NCI-H2029 (cell line): ENCODE measurements at regions not wholly inside any gene's neighbourhood (a gene's known extent, or its start where the extent isn't known, plus 50 kb on each side); places are given as distances from the start of the nearest gene placed in this dataset.

ENCODE experiments used
- DNase-seq: peaks from one replicate; lab custom pipeline; 2025; lab: John Stamatoyannopoulos, UW

DNA sequence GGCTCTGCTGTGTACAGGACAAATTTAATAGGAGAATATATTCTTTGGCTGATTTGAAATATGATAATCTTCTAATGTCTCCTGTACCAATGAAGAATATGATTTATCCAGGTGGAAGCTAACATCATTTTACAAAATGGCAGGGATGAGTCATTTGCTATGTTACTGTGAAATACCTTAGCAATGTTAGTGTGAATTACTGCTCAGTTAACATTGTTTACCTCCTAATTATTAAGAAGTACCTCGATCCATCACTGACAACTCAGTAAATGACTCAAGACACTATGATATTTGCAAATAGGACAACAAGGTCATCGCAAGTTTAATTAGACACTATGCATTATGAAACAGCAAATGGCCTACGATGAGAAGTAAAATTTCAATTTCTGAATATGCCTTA, 309.1 kb upstream of the EDNRB start:
- DNase-seq, result no peak

DNA sequence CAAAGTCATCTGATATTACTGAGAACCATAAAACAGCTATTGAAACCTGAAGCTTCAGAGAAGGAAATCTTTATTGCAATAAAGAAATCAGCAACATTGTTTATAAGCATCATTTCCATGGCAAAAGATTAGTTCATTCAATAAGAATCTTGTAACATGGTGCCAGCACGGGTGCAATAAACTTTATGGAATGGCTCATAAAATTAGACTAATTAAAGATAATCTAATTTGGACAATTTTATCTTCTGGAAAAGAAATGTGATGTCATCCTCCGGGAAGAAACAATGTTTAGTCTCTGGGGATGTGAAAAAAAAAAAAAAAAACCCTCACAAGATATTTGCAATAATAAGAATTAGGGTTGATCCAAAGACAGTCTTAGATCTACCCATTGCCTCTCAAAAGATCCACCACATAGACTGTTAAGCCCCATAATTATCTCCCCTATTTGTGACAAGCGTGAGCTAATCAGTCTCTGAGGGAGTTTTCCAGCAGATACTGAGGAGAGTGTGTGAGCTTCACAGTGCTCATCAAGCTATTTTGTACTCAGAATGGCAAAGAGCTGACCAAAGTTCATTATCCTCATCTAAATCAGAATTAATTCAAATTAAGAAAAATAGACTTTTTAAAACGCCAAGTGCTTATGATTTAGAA, 297.0 kb upstream of the EDNRB start:
- no peak for DNase-seq

DNA sequence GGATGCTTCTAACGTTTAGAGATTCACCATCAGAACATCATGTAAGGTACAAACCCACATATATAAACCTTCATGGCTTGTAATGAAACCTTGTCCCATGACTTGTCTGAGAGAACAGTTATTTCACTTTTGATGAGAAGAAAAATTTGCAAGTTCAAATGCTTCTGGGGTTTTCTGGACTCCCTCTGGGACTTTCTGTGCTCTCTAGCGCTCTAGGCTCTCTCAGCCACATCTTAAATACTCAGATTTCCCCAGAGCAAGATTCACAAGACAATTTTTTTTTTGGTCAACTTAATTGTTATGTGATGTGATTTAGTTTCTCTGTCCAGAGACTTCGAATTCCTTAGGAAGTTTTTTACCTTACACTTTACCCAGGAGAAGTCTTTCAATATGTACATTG, 282.8 kb upstream of the EDNRB start:
- no peak for DNase-seq

DNA sequence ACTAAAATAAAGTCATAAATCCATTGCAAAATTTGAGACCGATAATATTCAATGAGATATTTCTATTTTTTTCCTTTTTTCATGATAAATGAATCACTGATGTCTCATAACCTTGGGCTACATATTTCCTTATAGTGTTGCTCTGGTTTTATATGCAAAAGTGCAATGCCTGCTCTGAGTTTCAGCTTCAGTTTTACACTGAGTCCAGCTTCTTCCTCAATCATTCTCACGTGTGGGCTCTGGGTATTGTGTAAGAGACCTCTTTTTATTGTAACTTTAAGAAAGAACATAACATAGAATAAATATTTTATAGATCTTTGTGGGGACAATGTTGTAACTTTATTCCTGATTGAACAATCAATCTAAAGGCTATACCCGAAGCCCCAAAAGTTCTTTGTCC, 280.2 kb upstream of the EDNRB start:
- DNase-seq, result no peak

DNA sequence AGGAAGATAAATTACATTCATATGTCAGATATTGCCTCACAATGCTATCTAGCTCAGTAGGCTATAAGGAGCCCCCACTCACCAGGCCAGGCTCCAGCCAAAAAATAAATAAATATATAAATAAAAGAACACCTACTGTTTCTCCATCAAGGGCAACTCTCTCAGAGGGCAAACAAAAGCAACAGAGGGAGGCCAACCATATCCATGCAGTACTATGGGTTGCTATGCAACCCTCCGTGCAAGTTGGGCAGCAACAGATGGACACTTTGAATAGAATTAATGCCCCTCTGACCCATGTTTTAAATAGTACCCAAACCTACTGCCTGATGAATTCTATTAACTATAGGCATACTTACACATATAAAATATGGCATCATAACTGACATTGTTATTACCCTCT, 279.8 kb upstream of the EDNRB start:
- DNase-seq, result no peak

DNA sequence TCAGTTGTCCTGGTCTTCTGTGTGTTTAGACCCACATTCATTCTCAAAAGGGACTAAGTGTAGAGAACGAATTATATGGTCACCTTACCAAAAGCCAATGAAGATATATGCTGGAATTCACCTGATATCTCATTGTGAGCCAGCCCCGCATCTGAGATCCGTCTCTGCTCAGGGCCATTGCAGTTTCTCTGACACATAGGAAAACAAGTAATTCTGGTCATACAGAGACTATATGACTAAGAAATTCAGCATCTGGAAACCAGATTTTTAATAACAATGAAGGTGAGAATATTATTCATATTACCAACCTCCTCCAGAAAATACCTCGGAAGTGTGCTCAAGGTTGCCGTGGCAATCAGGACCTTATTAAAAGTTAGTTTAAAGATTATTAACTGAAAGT, 278.6 kb upstream of the EDNRB start:
- no peak for DNase-seq

DNA sequence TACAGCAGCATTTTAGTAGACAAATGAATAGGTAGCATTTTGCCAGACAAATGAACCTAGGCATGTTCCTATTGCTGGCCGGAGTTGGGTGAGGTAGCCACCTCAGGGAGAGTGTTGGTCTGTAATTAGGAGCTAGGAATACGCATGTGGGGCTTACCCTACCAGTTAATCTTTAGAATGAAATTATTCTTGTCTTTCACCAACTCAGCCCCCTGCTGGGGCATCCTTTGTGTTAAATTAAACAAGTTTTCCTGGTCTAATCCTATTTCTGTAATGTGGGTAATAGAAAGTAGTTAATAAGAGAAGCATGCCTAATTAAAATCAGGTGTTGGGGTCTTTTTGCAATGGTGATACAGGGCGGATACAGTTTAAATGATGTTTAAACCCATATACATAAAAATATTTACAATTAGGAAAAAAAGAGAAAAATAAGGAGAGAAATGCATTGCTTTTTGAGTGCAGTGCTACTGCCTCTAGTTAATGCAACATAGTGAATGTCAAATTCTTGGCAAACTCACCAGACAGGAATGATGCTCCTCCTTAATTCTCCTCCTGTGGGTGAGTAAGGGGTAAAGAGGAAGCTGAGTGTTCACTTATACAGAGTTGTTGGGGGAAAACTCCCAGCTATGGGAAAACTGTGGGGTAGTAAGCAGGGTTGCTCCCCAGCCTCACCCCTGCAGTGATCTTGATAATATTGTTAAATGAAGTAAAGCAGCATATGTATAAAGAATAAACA, 276.4 kb upstream of the EDNRB start:
- no peak for DNase-seq

DNA sequence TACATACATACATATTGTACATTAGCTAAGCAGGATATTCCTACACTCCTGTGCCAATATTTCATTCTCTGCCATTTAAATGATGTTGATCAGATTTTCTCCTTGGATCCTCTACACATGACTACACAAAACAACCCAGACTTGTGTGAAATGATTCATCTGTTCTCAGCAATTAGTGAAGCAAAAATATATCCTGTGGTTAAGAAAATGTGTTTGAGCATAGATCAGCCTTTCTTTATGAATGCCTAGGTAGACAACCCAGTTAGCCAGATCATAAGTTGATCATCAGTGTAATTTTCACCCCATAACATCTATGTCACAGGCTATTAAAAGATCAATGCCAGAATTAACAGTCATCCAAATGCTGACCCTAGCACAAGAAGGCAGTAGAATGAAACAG, 275.2 kb upstream of the EDNRB start:
- no peak for DNase-seq

DNA sequence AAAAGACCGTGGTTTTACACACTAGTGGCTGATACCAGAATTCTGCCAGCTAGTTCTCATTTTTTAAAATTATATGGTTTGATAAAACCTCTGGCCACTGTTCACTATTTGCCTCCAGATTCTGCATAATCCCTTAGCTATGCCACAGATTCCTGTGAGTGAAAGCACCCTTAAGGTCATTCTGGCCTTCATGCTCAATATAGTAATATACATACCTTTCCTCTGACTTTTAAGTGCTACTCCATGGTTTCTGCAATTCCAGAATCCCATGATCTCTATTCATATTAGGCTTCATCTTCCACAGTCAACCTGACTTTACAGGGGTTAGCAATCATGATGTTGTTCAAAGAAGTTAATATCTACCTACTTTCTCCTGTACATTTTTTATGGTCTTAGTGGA, 274.1 kb upstream of the EDNRB start:
- DNase-seq, result no peak

DNA sequence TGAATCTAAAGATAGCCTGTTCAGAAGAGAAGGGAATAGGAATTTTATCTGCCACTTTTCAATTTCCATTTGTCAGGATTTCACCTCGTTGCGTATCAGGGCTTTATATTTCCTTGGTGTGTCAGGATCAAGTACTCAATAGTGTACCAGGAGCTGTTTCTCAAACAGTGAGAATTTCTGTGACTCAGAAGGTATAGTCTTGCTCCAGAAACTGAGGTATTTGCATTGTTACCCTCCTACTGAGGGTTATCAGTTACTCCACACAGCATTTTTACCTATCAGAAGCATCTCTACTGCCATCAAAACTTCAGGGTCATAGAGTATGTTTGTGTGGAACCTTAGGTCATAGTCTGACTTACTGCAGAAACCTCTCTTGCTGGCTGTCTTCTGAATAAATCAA, 271.7 kb upstream of the EDNRB start:
- no peak for DNase-seq

DNA sequence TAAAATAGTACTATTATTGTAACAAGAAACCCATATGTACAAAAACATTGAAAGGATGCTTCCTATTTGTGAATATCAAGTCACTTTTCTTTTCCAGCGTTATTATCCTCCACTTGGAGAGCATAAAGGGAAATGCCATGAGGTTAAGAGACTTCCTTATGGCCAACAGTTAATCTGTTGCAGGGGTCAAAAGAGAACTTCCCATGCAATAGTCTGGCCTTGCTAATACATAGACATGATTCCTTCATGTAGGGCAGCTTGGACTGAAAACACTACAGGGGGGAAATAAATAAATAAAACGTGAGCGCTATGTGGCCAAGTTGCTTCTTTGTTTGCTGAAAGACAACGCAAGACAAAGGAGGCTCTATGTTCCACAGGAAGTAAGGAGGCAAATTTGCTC, 269.1 kb upstream of the EDNRB start:
- no peak for DNase-seq

DNA sequence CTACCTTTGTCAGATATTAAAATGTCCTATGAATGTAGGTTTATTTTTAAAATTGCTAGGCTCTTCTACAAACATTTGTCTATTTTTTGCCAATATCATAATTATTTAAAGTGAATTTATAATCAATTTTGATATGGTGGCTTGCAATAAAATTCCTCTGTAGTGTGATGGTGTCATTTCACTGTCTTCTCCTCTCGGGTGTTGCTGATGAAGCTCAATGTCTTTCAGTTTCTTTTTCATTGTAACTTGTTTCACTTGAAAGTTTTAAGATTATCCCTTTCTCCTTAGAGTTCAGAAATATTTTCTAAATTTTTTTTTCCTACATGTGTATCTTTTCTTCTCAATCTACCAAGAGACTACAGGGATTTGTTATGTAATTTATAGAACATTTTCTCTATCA, 267.1 kb upstream of the EDNRB start:
- DNase-seq, result no peak

DNA sequence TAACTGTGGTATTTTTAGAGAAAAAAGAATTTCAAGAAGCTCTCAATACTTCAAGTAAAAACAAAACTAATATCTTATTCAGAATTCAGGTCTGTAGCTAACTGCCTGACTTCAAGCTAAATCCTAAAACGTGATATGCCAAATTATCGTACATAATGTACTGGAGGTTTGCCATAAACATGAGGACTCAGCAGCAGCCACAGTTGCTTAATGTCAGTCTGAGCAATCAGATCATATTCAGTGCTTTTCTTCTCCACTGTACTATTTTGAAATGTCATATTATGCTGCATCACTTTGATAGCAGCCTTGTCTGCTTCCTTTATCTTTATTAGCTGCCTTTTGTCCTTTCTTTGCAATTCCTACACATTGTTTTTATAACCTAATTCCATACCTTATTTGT, 265.1 kb upstream of the EDNRB start:
- no peak for DNase-seq

DNA sequence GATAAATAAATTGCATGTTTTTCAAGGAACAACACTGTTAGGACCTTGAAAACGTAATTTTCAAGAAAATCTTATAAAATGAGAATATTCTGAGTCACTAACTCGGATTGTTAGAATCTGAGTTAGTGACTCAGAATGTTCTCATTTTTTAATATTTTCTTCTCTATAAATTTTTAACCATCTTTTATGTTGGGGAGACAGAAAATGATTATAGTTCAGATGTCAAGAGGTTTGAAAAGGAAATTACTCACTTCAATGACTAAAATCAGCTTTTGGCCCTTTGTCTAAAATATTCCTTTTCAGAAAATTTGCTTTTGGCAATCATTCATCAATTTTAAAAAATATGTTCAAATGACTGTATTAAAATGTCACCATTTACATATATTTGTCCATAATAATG, 264.2 kb upstream of the EDNRB start:
- no peak for DNase-seq

DNA sequence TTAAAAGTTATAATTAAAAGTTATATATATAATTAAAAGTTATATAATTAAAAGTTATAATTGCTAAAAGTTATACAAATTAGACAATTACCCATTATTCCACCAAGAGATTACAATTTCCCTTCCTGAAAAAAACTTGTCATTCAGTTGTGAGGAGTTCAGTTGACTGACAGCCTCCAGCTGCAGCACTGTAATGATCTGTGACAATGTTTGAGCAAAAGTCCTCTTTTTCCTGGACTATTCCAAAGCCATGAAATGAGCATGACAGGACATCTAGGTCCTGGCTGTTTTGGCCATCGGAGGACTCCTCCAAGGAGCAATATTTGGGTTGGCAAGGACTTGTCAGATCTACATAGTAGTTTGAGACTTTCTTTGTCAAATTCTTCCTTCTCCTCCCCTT, 258.7 kb upstream of the EDNRB start:
- DNase-seq, result no peak

DNA sequence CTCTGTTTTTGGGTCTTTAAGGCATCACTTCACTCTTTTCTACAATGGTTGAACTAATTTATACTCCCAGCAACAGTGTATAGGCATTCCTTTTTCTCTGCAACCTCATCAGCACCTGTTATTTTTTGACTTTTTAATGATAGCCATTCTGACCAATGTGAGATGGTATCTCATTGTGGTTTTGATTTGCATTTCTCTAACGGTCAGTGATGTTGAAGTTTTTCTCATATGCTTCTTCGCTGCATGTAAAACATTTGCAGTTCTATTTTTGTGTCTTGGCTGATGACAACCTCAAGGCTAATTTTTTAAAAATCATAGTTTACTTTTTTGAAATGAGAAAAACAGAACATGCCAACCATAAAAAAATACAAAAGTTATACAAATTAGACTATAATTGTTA, 258.2 kb upstream of the EDNRB start:
- DNase-seq, result no peak

DNA sequence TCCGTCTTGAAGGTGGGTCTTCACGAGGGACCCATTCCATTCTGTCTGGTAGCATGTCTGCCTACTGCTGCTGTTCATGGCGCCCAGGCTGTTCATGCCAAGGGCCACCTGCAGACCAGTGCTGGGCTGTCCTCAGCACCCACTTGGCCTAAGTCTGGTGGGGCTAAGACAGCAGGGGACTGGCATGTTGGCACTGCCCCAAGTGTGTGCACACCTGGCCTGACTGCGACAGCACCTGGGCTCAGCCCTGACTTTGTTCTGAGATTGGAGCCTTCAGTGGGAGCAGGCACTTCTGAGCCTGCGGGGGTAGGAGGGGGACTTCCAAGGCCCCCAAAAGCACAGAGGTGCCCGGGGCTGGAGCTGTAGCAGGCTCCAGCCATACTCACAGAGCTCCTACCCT, 250.8 kb upstream of the EDNRB start:
- DNase-seq, result no peak

DNA sequence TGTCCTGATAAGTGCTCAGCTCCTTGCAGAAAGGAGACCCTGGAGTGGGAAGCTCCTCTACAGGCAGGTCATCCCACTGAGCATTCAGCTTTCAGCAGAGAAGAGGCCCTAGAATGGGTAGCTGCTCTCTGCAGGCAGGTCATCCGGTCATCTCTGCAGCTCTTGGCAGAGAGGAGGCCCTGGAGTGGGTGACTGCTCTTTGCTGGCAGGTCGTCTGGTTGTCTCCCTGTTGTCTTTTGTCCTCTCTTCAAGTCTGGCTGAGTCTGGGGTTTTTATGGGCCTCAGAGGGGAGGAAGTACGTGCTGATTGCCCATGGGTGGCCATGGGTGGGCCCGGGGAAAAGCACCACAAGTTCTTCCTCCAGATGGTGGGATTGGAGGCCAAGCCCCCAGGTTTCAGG, 250.3 kb upstream of the EDNRB start:
- DNase-seq, result no peak

DNA sequence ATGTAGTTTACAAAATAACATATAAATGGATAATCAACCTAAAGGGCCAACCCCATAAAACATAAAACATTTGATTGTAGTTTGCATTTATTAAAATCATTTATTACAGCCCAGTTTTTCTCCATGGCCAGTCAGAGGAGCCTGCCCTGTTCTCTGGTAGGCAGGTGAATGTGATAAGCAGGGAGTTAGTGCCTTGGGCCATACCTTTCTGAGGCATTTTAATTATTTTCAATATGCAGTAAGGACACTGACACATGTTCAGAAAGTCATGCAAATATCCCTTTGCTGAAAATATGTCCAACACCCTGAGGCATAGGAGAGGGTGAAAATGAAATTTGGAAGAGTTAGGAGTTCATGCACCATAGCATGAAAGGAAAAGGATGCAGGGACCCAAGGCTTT, 242.6 kb upstream of the EDNRB start:
- DNase-seq, result no peak

DNA sequence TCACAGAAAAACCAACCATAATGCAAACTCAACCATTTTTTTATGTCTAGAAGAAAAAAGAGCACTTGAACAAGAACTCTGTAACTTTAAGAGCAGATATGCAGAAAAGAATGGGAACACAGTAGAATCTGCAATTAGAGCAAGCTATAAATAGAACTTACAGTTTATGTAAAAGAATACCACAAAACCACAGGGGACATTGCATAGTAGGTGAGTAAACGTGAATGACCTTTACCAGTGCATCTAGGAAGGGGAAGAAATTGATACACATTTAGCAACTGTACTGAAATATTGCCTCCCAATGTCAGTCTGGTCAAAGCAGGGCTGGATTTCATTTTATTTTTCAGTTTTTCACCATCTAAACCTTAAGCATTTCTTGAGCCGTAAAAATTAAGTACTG, 242.2 kb upstream of the EDNRB start:
- no peak for DNase-seq

DNA sequence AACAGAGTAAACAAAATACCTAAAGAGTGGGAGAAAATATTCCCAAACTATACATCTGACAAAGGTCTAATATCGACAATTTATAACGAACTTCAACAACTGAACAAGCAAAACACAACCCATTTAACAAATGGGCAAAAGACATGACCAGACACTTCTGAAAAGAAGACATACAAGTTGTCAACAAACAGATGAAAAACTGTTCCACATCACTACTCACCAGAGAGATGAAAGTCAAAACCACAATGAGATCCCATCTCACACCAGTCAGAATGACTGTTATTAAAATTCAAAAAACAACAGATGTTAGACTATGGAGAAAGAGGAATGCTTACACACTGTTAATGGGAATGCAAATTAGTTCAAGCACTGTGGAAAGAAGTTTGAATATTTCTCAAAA, 233.8 kb upstream of the EDNRB start:
- DNase-seq, result no peak

DNA sequence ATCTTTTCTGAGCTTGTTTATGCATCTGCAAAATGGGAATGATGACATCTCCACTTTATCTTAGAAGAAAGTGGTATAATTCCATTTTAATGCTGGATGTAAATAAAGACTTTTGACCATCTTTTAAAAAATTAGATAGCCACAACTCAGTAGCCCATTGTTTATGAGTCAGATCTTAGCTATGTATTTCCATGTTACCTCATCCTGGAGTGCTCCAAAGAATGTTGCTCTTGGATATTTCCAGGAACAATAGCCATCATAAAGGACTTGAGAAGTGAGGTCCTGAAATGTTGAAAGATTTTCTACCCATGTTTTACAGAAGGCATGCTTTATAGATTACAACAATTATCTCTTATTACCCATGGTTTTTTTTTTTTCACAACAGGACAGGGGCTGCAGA, 229.3 kb upstream of the EDNRB start:
- no peak for DNase-seq

DNA sequence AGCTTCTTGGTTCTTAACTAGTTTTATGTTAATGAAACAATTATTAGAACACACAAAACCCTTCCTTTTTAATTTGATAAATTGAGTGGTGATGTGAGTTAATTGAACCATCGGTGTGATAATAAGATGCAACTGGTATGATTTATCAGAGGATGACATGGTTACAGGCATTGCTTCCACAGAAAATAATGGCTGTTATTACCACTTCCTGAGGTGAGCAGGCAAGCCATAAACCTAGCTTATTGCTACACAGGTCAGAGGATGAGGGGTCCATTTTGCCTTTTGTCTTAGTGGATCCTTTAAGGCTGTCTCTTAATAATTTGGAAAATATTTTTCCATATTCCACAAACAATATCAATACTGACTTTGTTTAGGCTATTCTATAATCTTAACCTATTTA, 226.6 kb upstream of the EDNRB start:
- DNase-seq, result no peak

DNA sequence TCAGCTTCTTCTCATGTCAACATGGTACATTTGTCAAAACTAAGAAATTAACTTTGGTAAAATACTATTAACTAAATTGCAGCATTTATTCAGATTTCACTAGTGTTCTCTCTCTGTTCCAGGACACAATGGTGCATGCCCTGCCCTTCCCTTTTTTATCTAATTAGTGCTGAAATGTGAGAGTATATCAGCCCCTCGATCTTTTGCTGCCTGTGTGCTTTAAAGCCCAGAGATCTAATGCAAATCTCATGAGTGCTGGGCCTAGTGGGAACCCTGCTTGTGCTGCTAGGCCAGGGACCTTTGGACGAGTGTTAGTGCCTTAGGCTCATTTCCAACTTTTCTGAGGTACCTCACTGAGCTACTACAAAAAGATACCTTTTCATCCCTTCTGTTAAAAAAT, 221.1 kb upstream of the EDNRB start:
- DNase-seq, result no peak
